Sigmoid colon (tissue), 3 donors: ENCODE measurements at regions not wholly inside any gene's neighbourhood (a gene's known extent, or its start where the extent isn't known, plus 50 kb on each side); places are given as distances from the start of the nearest gene placed in this dataset.

ENCODE experiments used
- POLR2A ChIP-seq, 2 donors: fragments of 450-650 bp; IDR thresholded peaks; one replicate each; pipeline ENCODE4 v1.6.1; 2016; ENCODE audit warnings: antibody characterized with exemption in 2 of 2, mild to moderate bottlenecking in 2 of 2, moderate library complexity in 2 of 2
- TF ChIP-seq, protein P1 (sequence below), 4 experiments: fragments of 450-650 bp in 3 of 4; fragments of 200-600 bp in 1 of 4; IDR thresholded peaks; one replicate each; pipeline ENCODE4 v1.5.1; 2016 to 2019; ENCODE audit warnings: antibody characterized with exemption in 4 of 4, mild to moderate bottlenecking in 3 of 4, moderate library complexity in 2 of 4

- TF ChIP-seq, protein P1, sequence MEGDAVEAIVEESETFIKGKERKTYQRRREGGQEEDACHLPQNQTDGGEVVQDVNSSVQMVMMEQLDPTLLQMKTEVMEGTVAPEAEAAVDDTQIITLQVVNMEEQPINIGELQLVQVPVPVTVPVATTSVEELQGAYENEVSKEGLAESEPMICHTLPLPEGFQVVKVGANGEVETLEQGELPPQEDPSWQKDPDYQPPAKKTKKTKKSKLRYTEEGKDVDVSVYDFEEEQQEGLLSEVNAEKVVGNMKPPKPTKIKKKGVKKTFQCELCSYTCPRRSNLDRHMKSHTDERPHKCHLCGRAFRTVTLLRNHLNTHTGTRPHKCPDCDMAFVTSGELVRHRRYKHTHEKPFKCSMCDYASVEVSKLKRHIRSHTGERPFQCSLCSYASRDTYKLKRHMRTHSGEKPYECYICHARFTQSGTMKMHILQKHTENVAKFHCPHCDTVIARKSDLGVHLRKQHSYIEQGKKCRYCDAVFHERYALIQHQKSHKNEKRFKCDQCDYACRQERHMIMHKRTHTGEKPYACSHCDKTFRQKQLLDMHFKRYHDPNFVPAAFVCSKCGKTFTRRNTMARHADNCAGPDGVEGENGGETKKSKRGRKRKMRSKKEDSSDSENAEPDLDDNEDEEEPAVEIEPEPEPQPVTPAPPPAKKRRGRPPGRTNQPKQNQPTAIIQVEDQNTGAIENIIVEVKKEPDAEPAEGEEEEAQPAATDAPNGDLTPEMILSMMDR (IDR thresholded peaks at IDR 0.05): no peak
- TF ChIP-seq POLR2A (IDR thresholded peaks at IDR 0.05): no peak
Observed at GRCh38 chr4:26001816-26002215, 87.8 kb downstream of the SMIM20 start.
